ENCODE measurements at regions not wholly inside any gene's neighbourhood (a gene's known extent, or its start where the extent isn't known, plus 50 kb on each side); places are given as distances from the start of the nearest gene placed in this dataset.
"Not testable (repeated sequence)": the region's sequence is repeated elsewhere in the genome, so short reads cannot be mapped to it uniquely, and the experiment has no call there.

DNA sequence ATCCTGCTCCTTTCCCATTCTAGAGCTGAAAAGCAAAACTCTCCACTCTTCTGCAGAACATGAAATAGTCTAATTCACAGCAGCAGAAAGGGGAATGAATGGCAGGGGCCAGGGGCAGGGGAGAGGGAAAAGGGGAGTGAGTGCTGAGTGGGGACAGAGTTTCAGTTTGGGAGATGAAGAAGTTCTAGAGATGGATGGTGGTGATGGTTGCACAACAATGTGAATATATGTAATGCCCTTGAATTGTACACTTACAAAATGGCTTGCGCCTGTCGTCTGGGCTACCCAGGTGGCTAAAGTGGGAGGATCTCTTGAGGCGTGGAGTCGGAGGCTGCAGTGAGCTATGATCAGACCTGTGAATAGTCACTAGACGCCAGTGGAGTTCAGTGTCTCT, 78.5 kb upstream of the MEF2A start:
- TF ChIP-seq, protein P1, sequence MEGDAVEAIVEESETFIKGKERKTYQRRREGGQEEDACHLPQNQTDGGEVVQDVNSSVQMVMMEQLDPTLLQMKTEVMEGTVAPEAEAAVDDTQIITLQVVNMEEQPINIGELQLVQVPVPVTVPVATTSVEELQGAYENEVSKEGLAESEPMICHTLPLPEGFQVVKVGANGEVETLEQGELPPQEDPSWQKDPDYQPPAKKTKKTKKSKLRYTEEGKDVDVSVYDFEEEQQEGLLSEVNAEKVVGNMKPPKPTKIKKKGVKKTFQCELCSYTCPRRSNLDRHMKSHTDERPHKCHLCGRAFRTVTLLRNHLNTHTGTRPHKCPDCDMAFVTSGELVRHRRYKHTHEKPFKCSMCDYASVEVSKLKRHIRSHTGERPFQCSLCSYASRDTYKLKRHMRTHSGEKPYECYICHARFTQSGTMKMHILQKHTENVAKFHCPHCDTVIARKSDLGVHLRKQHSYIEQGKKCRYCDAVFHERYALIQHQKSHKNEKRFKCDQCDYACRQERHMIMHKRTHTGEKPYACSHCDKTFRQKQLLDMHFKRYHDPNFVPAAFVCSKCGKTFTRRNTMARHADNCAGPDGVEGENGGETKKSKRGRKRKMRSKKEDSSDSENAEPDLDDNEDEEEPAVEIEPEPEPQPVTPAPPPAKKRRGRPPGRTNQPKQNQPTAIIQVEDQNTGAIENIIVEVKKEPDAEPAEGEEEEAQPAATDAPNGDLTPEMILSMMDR (IDR thresholded peaks at IDR 0.05; ENCODE audit: low read depth, low read length) = no peak

DNA sequence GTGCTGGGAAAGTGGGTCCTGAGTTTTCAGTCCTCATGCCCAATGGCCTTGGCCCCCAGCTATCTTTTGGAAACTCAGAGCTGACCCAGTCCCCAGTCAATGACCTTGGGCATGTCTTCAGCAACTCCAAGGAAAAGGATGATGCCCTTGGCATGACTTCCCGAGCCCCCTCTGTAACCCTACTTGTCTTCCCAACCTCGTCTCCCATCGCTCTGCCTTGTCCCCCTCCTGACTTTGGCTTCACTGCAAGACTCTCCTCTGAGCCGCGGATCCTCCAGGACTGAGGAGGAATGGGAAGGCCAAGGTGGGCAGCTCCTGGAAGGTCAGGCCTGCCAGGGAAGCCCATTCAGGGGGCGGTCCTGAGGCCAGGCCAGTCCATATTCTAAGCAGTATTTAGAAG, 73.5 kb upstream of the MEF2A start:
- TF ChIP-seq, protein P1 (IDR thresholded peaks at IDR 0.05; ENCODE audit: low read depth, low read length) = no peak
- DNase-seq (ENCODE audit: extremely low read depth, low read depth) = no peak

More for the DNA sequence above, 78.5 kb upstream of the MEF2A start:
- DNase-seq (ENCODE audit: extremely low read depth, low read depth) = no peak

DNA sequence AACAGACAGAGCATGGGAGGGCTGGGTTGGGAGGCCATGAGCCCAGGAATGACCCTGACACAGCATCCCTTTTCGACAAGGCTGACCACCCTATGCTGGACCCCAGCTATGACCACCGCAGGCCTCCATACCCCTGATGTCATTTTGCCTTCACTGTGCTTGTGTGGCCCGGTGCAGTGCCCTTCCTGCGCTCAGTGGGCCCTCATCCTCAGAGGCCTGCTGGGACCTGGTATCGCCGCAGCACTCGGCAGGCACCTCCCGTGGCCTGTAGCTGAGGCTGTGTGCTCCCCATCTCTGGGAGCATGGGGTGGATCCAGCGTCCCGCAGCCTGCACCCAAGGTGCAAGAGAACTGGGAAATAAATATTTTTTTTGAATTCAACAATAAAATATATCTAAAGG, 73.1 kb upstream of the MEF2A start:
- TF ChIP-seq, protein P1 (IDR thresholded peaks at IDR 0.05; ENCODE audit: low read depth, low read length) = no peak
- DNase-seq (ENCODE audit: extremely low read depth, low read depth) = no peak

DNA sequence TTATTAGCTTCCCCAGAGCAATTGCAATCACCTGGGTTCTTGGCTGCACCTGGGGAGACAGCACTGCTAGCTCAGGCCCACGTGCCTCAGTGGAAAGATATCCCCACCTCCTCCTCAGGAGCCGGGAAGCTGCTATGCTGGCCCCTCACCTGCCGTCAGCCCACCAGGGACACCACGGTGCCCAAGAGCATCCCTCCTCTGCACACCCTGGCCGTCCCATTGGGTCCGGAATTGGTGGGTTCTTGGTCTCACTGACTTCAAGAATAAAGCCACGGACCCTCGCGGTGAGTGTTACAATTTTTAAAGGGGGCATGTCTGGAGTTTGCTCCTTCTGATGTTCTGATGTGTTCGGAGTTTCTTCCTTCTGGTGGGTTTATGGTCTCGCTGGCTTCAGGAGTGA, 72.3 kb upstream of the MEF2A start:
- TF ChIP-seq, protein P1 (IDR thresholded peaks at IDR 0.05; ENCODE audit: low read depth, low read length) = no peak
- DNase-seq (ENCODE audit: extremely low read depth, low read depth) = no peak

DNA sequence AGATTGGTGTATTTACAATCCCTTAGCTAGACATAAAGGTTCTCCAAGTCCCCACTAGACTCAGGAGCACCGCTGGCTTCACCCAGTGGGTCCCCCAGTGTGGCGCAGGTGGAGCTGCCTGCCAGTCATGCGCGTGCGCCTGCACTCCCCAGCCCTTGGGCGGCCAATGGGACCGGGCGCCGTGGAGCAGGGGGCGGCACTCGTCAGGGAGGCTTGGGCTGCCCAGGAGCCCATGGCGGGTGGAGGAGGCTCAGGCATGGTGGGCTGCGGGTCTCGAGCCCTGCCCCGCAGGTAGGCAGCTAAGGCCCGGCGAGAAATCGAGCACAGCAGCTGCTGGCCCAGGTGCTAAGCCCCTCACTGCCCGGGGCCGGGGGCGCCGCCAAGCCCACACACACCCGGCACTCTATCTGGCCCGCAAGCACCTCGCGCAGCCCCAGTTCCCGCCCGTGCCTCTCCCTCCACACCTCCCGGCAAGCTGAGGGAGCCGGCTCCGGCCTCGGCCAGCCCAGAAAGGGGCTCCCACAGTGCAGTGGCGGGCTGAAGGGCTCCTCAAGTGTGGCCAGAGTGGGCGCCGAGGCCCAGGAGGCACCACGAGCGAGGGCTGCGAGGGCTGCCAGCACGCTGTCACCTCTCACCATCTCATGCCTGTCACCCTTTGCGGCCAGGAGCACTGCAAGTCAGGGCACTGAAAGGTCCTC, 71.1 kb upstream of the MEF2A start:
- DNase-seq (ENCODE audit: extremely low read depth, low read depth) = not testable (repeated sequence)

DNA sequence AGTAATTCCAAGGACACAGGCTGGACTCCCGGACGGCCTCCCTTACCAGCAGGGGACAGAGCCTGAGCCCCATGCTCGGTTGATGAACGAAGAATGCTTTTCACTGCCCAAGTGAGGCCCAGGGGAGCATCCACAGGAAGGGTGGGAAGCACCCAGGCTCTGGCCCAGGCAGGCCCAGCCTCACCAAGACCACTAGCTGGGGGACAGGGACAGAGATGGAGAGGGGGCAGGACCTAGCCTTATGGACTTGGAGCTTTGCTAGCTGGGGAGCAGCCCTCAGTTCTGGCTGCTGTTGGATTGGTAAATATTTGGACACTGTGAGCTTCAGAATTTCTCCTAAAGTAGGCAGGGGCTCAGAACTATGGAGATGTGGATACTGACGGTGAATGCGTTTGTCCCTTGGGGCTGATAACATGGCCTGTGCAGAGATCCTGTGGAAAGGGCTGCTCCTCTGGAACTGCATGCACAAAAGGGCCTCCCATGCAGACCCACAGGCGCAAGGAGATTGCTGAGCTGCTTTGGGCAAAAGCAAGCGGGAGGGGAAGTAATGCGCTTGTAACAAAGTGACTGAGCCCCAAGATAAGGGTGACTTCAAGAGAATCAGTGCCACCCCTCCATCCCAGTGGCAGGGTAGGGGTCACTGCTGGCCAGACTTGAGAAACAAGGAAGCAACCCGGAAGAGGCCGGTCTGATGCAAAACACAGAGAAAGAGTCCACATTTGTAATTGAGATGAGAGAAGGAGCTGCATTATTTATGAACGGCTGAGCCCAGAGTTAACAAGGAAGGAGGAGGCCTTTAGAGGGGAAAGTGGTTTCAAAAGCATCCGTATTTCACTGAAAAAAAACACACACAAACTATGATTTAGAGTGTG, 70.1 kb upstream of the MEF2A start:
- no peak for DNase-seq (ENCODE audit: extremely low read depth, low read depth)

DNA sequence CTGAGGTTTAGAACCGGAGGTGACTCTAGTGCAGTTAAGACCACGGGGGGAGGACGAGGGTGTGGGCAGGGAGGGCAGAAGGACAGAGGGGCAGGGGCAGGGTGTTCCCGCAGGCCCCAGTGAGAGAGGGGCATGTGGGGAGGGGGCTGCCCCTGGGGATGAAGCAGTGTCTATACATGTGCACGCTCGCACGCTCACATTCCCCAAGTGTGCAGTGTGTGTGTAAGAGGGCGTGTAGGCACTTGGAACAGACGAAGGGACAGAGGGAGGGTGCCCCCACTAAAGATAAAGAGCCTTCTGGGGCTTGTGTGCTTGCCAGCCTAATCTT, 69.5 kb upstream of the MEF2A start:
- DNase-seq (ENCODE audit: extremely low read depth, low read depth) = no peak
- TF ChIP-seq, protein P1 (IDR thresholded peaks at IDR 0.05; ENCODE audit: low read depth, low read length) = no peak

More for the DNA sequence above, 70.1 kb upstream of the MEF2A start:
- TF ChIP-seq, protein P1 (IDR thresholded peaks at IDR 0.05; ENCODE audit: low read depth, low read length) = no peak
